ENCODE measurements at regions not wholly inside any gene's neighbourhood (a gene's known extent, or its start where the extent isn't known, plus 50 kb on each side); places are given as distances from the start of the nearest gene placed in this dataset.

GRCh38 chr21:39000496-39000895 is 182.8 kb downstream of the PSMG1 start:
- TF ChIP-seq CTCF (IDR thresholded peaks at IDR 0.05) (no peak), POLR2A (IDR thresholded peaks at IDR 0.05) (no peak)
